GM12873 (cell line): ENCODE measurements at regions not wholly inside any gene's neighbourhood (a gene's known extent, or its start where the extent isn't known, plus 50 kb on each side); places are given as distances from the start of the nearest gene placed in this dataset.

Experiments
- TF ChIP-seq, protein P1 (sequence below): IDR thresholded peaks from 2 replicates; pipeline ENCODE4 v1.5.1; 2012; ENCODE audit warnings: low read depth, mild to moderate bottlenecking, moderate library complexity, low read length, control low read depth; ENCODE audit not compliant: insufficient read depth; ENCODE audit errors: missing control alignments

DNA sequence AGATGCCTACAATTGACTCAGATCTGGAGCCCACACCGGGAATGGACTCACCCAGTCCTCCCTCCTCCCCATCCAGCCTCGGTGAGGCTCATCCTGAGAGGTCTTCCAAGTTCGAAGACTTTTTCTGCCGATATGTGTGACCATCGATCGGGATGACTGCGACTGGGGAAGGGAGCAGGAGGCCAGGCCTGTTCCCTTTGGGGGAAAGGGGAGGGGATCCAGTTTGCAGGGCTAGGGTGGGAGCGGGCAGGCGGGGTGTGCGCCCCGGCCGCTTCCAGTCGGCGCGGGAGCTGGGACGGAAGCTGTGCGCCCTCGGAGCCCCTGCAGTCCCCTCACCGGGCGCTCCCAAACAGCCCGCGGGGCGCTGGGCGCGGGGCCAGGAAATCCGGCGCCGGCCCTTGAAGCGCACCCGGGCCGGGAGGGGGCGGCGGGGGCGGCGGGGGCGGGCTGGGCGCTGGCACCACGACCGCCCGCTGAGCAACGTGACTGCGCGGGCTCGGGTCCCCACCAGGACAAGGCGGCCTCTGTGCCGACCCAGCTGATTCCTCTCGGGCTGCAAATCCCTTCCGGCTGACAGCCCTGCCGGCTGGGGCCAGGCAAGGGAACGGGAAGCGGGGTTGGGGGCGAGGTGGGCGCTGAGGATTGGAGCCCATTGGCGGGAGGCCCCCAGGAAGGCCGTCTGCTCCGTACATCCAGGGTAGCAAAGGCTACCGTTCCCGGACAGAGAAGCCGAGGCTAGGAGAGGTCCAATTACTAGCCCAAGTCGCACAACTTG lies 103.9 kb downstream of the EBNA1BP2 start:
- TF ChIP-seq, protein P1, sequence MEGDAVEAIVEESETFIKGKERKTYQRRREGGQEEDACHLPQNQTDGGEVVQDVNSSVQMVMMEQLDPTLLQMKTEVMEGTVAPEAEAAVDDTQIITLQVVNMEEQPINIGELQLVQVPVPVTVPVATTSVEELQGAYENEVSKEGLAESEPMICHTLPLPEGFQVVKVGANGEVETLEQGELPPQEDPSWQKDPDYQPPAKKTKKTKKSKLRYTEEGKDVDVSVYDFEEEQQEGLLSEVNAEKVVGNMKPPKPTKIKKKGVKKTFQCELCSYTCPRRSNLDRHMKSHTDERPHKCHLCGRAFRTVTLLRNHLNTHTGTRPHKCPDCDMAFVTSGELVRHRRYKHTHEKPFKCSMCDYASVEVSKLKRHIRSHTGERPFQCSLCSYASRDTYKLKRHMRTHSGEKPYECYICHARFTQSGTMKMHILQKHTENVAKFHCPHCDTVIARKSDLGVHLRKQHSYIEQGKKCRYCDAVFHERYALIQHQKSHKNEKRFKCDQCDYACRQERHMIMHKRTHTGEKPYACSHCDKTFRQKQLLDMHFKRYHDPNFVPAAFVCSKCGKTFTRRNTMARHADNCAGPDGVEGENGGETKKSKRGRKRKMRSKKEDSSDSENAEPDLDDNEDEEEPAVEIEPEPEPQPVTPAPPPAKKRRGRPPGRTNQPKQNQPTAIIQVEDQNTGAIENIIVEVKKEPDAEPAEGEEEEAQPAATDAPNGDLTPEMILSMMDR, result no peak

DNA sequence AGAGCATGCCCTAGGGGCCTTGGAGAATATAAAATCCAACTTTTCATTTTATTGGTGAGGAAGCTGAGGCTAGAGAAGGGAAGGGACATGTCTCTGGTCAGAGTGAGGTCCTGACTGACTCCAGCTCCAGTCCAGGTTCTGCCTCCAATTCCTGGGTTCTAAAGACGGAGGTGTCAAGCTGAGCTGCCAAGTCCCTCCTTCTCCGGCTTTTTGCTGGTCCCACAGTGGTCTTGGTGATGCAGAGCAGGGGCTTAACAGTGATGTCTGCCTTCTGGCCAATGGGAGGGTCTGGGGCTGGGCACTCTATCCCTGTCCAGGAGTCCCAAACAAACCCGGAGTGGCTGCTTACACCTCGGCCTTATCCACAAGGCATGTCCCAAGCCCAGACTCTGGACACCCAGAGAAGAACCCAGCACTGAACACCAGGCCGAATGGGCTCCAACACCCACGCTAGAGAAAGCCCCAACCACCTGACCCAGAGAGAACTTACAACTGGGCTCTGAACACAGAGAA lies 104.8 kb downstream of the EBNA1BP2 start:
- TF ChIP-seq, protein P1, result no peak

- TF ChIP-seq, protein P1, result no peak
Observed at GRCh38 chr1:43066578-43066977, 105.5 kb downstream of the EBNA1BP2 start.

- TF ChIP-seq, protein P1, result no peak
Observed at GRCh38 chr1:43065616-43066399, 106.3 kb downstream of the EBNA1BP2 start.

DNA sequence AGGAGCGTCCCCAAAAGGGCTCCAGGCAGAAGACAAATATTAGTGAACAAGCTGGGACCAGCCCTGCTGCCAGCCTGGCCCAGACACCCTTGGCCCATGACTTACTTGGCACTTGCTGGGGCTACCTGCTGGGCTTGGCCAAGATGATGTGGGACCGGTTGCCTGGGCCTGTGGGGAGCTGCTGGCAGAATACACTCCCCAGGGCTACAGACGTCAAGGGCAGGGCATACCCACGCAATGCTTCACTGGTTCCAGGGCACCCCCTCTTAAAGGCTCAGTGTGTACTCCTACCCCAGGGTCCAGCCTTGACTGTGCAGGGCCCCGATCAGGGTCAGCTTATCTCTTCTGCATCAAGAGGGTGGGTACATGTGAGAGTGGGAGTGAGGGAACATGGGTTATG lies 106.5 kb upstream of the SLC2A1 start:
- TF ChIP-seq, protein P1, result no peak

- TF ChIP-seq, protein P1, result no peak
Observed at GRCh38 chr1:43063394-43064219, 104.9 kb upstream of the SLC2A1 start.
